PFSK-1 (cell line): ENCODE measurements at regions not wholly inside any gene's neighbourhood (a gene's known extent, or its start where the extent isn't known, plus 50 kb on each side); places are given as distances from the start of the nearest gene placed in this dataset.

Source experiments
- FOXP2 ChIP-seq: optimal IDR thresholded peaks from 2 replicates; pipeline ENCODE3; 2011; ENCODE audit warnings: borderline replicate concordance, control low read depth, inconsistent platforms; ENCODE audit not compliant: insufficient read depth; ENCODE audit errors: extremely low read length, extremely low read depth
- POLR2AphosphoS5 ChIP-seq: IDR thresholded peaks from 2 replicates; pipeline ENCODE4 v1.6.1; 2012; ENCODE audit warnings: low read depth, mild to moderate bottlenecking, control low read depth, low read length, moderate library complexity
- REST ChIP-seq, 2 experiments: IDR thresholded peaks; 2 replicates each; pipeline versions ENCODE4 v1.6.1 to v1.8.0; 2011 to 2012; ENCODE audit warnings: low read depth in 2 of 2, low read length in 2 of 2, control low read depth in 1 of 2, inconsistent platforms in 1 of 2, mild to moderate bottlenecking in 1 of 2, moderate library complexity in 1 of 2; ENCODE audit not compliant: insufficient read depth in 1 of 2
- SIN3A ChIP-seq: IDR thresholded peaks from 2 replicates; pipeline ENCODE4 v1.6.1; 2012; ENCODE audit warnings: mild to moderate bottlenecking, low read length, moderate library complexity, borderline replicate concordance; ENCODE audit not compliant: insufficient read depth
- TAF1 ChIP-seq: IDR thresholded peaks from 2 replicates; pipeline ENCODE4 v1.6.1; 2012; ENCODE audit warnings: low read length, control low read depth, borderline replicate concordance; ENCODE audit not compliant: insufficient read depth

- no peak for TF ChIP-seq POLR2AphosphoS5
- no peak for TF ChIP-seq REST (IDR thresholded peaks at IDR 0.05; ENCODE audit: insufficient read depth in 1 of 2, low read depth in 2 of 2, low read length in 2 of 2)
- no peak for TF ChIP-seq TAF1
- TF ChIP-seq SIN3A = no peak
- no peak for TF ChIP-seq FOXP2
These were observed 481.9 kb upstream of the ERCC4 start for GRCh38 chr16:13438064-13438463.

- TF ChIP-seq FOXP2 (no peak), POLR2AphosphoS5 (no peak)
These were observed 480.2 kb upstream of the ERCC4 start for GRCh38 chr16:13439766-13440165.

- TF ChIP-seq FOXP2 (no peak), SIN3A (no peak), TAF1 (no peak)
These were observed 478.3 kb upstream of the ERCC4 start for GRCh38 chr16:13441675-13442074.

GRCh38 chr16:13448346-13448745 lies 471.6 kb upstream of the ERCC4 start:
- TF ChIP-seq SIN3A (no peak), FOXP2 (no peak), POLR2AphosphoS5 (no peak), TAF1 (no peak), REST (IDR thresholded peaks at IDR 0.05; ENCODE audit: insufficient read depth in 1 of 2, low read depth in 2 of 2, low read length in 2 of 2) (no peak)

- TF ChIP-seq FOXP2 (no peak), TAF1 (no peak), POLR2AphosphoS5 (no peak), REST (IDR thresholded peaks at IDR 0.05; ENCODE audit: insufficient read depth in 1 of 2, low read depth in 2 of 2, low read length in 2 of 2) (no peak), SIN3A (no peak)
These were observed 466.6 kb upstream of the ERCC4 start for GRCh38 chr16:13453325-13453724.

GRCh38 chr16:13453938-13454553 lies 465.9 kb upstream of the ERCC4 start:
- TF ChIP-seq FOXP2 (no peak), TAF1 (no peak), SIN3A (no peak), POLR2AphosphoS5 (no peak), REST (IDR thresholded peaks at IDR 0.05; ENCODE audit: insufficient read depth in 1 of 2, low read depth in 2 of 2, low read length in 2 of 2) (no peak)
